Myocyte (in vitro differentiated cells): ENCODE measurements at regions not wholly inside any gene's neighbourhood (a gene's known extent, or its start where the extent isn't known, plus 50 kb on each side); places are given as distances from the start of the nearest gene placed in this dataset.
A peak's percentile ranks its signal among the peaks of the same experiment; 100 is the strongest.
"Not testable (repeated sequence)": the region's sequence is repeated elsewhere in the genome, so short reads cannot be mapped to it uniquely, and the experiment has no call there.

Experiments used
- DNase-seq: peaks from one replicate; pipeline ENCODE4 v3.0.0-alpha.2; 2012; ENCODE audit warnings: low read depth

GRCh38 chr15:70602834-70603560, 160.4 kb downstream of the UACA start:
- DNase-seq, result no peak

- DNase-seq, result no peak
Measured at GRCh38 chr15:70602281-70602680, 161.1 kb downstream of the UACA start.

GRCh38 chr15:70597945-70598344, 165.4 kb downstream of the UACA start:
- DNase-seq, result no peak

DNA sequence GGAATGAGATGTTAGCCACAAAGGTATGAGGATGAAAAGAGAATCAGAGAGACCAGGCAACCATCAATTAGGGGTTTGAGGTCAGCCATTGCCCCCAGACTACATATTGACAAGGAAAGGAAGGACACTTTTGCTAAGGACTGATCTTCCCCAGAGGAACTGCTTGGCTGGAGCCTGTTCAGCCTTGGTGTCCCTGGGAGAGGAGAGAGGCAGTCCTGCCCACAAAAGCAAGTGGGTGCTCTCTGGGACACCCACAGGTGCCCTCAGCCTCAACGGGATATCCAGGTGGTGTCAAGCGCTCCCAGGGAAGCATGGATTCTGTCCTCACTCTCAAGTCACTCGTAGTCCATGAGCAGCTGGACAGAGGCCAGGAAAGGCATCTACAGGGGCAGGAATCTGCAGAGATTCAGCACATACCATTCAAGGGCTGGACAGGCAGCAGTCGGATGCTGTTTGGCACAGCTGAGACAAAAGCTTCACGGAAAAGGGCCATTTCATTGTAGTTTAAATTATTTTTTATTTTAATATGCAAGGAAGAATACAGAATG, 166.2 kb downstream of the UACA start:
- peak; percentile 68 for DNase-seq

- DNase-seq, result peak; percentile 71
Measured at GRCh38 chr15:70596354-70597055, 166.9 kb downstream of the UACA start.

DNA sequence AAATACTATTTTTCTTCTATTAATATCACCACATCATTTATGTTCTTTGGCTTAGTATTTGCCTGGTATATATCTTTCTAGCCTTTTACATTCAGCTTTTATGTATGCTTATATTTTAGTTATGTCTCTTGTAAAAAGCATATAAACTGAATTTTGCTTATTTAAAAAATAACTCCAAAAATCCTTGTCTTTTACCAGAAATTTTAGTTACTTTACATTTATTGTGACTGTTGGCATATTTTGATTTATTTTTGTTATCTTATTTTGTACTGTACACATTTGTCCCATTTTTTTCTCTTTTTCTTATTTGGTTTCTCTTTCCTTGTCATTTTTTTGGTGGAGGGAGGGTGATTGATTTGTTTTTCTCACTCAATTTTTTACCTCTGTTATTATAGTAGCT, 169.6 kb downstream of the UACA start:
- DNase-seq, result no peak

GRCh38 chr15:70589728-70590127, 173.6 kb downstream of the UACA start:
- no peak for DNase-seq

GRCh38 chr15:70589221-70589620, 174.1 kb downstream of the UACA start:
- DNase-seq, result peak; percentile 81

DNA sequence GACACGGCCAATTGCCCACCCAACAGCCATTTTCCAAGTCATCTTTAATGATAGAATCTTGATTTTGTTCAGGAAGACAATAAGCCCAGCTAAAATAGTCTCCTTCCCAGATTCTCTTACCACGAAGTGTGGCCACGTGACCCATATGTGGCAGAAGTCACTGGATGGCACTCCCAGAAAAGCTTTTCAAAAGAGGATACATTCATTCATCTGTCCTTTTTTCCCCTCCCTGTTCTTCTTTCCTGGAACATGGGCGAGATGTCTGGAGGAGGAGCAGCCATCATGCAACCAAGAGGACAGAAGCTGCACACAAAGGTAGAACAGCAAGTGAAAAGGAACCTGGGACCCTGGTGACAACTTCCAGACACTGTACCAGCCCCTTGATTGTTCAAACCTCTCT, 174.7 kb downstream of the UACA start:
- DNase-seq, result no peak

DNA sequence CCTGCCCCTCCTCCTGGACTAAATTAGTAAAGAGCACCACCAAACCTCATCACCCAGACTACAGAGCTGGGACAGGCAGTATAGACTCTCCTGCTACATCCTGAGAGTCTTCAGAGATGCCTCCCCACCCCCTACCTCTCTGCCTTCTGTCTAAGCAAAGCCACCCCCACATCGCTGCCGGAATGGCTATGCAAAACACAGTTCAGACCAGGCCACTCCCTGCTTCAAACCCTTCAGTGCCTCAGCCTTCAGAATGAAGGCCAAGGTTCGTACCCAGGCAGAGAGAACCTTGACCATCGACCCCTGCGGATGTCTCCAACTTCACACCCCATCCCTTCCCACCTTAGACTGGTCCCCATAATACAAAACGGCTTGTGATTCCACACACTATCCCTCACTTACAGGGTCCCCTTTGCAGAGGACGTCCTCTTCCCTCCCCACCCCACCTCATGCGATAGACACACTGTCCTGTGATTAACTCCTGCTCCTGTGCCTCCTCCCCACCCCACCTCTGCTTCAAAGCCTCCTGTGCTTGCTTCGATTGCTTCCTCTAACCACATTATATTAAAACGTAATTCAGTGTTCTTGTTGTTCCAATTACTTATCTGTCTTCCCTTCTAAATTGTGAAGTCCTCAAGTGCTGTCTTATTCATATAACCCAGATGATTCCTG, 175.3 kb downstream of the UACA start:
- DNase-seq, result no peak

GRCh38 chr15:70587012-70587634, 176.2 kb downstream of the UACA start:
- not testable (repeated sequence) for DNase-seq

DNA sequence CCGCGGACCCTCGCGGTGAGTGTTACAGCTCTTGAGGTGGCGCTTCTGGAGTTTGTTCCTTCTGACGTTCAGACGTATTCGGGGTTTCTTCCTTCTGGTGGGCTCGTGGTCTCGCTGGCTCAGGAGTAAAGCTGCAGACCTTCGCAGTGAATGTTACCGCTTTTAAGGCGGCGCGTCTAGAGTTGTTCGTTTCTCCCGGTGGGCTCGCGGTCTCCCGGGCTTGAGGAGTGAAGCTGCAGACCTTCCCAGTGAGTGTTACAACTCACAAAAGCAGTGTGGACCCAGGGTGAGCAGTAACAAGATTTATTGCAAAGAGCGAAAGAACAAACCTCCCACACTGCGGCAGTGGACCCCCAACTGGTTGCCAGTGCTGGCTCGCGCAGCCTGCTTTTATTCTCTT, 177.1 kb downstream of the UACA start:
- DNase-seq, result no peak

- DNase-seq, result no peak
Measured at GRCh38 chr15:70585707-70586034, 177.7 kb downstream of the UACA start.

- no peak for DNase-seq
Measured at GRCh38 chr15:70584838-70585706, 178.3 kb downstream of the UACA start.

- no peak for DNase-seq
Measured at GRCh38 chr15:70584441-70584837, 178.9 kb downstream of the UACA start.

- no peak for DNase-seq
Measured at GRCh38 chr15:70583006-70583405, 180.4 kb downstream of the UACA start.

GRCh38 chr15:70582143-70582945, 181.0 kb downstream of the UACA start:
- peak; percentile 83 for DNase-seq

- no peak for DNase-seq
Measured at GRCh38 chr15:70580958-70581357, 182.4 kb downstream of the UACA start.

DNA sequence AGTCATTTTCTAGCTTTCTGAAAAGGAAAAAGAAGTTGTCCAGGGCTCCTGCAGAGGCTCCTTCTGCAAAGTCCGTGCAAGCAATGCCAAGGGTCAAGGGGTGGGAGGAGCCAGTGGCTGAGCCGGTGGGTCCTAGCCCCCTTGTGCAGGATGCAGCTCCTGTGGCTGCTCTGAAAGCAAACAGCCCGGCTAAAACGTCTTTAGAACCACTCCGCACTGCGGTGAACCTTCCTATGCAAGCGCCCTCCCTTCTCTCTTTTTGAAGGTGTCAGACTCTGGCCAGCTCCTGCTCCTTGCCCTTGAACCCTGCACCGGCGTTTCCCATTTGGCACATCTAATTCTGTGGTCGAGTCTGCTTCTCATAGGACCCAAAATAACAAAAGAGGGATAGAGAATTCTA, 183.1 kb downstream of the UACA start:
- no peak for DNase-seq

GRCh38 chr15:70579766-70580165, 183.6 kb downstream of the UACA start:
- no peak for DNase-seq
